SK-N-SH (cell line): ENCODE measurements at regions not wholly inside any gene's neighbourhood (a gene's known extent, or its start where the extent isn't known, plus 50 kb on each side); places are given as distances from the start of the nearest gene placed in this dataset.
A peak's percentile ranks its signal among the peaks of the same experiment; 100 is the strongest.

Experiments used
- CTCF ChIA-PET: fragments of 300-600, 350-600 bp; formaldehyde crosslinking; extraction: SDS; loops from one replicate; lab custom pipeline; 2021; lab: Yijun Ruan, JAX
- POLR2A ChIA-PET: fragments of 350-600 bp; sonication (Branson Sonifier 250); formaldehyde crosslinking; extraction: SDS; loops from one replicate; lab custom pipeline; 2020; ENCODE audit warnings: antibody characterized with exemption, inconsistent platforms; lab: Yijun Ruan, JAX
- DNase-seq: peaks from one replicate; pipeline ENCODE4 v3.0.0; 2012
- H2AFZ ChIP-seq: fragments of 200-600 bp; sonication (generic); 2 replicates; pipeline ENCODE4 v1.8.1; 2016; ENCODE audit warnings: antibody characterized with exemption, mild to moderate bottlenecking, low read depth
- H3F3A ChIP-seq: fragments of 200-600 bp; sonication (generic); replicated peaks from 2 replicates; pipeline ENCODE3; 2016; ENCODE audit warnings: antibody characterized with exemption, mild to moderate bottlenecking; ENCODE audit not compliant: insufficient read depth
- H3K27ac ChIP-seq, 2 experiments: fragments of 200-500 bp in 1 of 2; fragments of 200-600 bp in 1 of 2; sonication (Bioruptor generic) in 1 of 2; sonication (generic), shearing (Covaris generic) in 1 of 2; 2 replicates each; pipeline versions ENCODE4 v1.5.1 to v1.6.1; 2014 to 2016; ENCODE audit warnings: low read depth in 2 of 2, inconsistent platforms in 1 of 2, low read length in 1 of 2, mild to moderate bottlenecking in 1 of 2, mixed read lengths in 1 of 2
- H3K27me3 ChIP-seq: fragments of 200-600 bp; sonication (generic), shearing (Covaris generic); 2 replicates; pipeline ENCODE4 v1.6.1; 2016; ENCODE audit warnings: mixed run types; ENCODE audit not compliant: insufficient read depth
- H3K36me3 ChIP-seq, 2 experiments: fragments of 200-500 bp in 1 of 2; fragments of 200-600 bp in 1 of 2; sonication (Bioruptor generic) in 1 of 2; sonication (generic) in 1 of 2; replicated peaks in 1 of 2; 2 replicates each; pipeline versions ENCODE3 to v1.5.1; 2014 to 2016; ENCODE audit warnings: low read length in 1 of 2, mild to moderate bottlenecking in 1 of 2; ENCODE audit not compliant: insufficient read depth in 2 of 2, control insufficient read depth in 1 of 2
- H3K4me1 ChIP-seq, 2 experiments: fragments of 200-500 bp in 1 of 2; fragments of 200-600 bp in 1 of 2; sonication (Bioruptor generic) in 1 of 2; sonication (generic), shearing (Covaris generic) in 1 of 2; 2 replicates each; pipeline versions ENCODE4 v1.5.1 to v1.6.1; 2014 to 2016; ENCODE audit warnings: low read depth in 1 of 2, low read length in 1 of 2, mixed run types in 1 of 2; ENCODE audit not compliant: insufficient read depth in 2 of 2, control insufficient read depth in 1 of 2
- H3K4me2 ChIP-seq: fragments of 200-600 bp; sonication (generic), shearing (Covaris generic); 2 replicates; pipeline ENCODE4 v1.6.1; 2017; ENCODE audit warnings: mixed run types
- H3K4me3 ChIP-seq, 2 experiments: fragments of 200-500 bp in 1 of 2; fragments of 200-600 bp in 1 of 2; sonication (Bioruptor generic) in 1 of 2; sonication (generic), shearing (Covaris generic) in 1 of 2; 2 replicates each; pipeline versions ENCODE4 v1.5.1 to v1.8.1; 2014 to 2016; ENCODE audit warnings: low read depth in 2 of 2, inconsistent platforms in 1 of 2, low read length in 1 of 2, mild to moderate bottlenecking in 1 of 2, mixed read lengths in 1 of 2, moderate library complexity in 1 of 2
- H3K79me2 ChIP-seq: fragments of 200-600 bp; sonication (generic); 2 replicates; pipeline ENCODE4 v1.8.1; 2017; ENCODE audit warnings: mild to moderate bottlenecking; ENCODE audit not compliant: insufficient read depth
- H3K9ac ChIP-seq: fragments of 200-600 bp; sonication (generic); 2 replicates; pipeline ENCODE4 v1.6.1; 2017; ENCODE audit warnings: mixed run types
- H3K9me2 ChIP-seq: fragments of 200-600 bp; sonication (generic); 2 replicates; pipeline ENCODE4 v1.6.1; 2017; ENCODE audit warnings: mixed run types
- H3K9me3 ChIP-seq: fragments of 200-600 bp; sonication (generic); 2 replicates; pipeline ENCODE4 v1.6.1; 2017; ENCODE audit warnings: mixed run types, mild to moderate bottlenecking, moderate library complexity
- H4K20me1 ChIP-seq: fragments of 200-600 bp; sonication (generic); 2 replicates; pipeline ENCODE4 v1.6.1; 2017; ENCODE audit warnings: mild to moderate bottlenecking, mixed run types; ENCODE audit not compliant: insufficient read depth
- FOXM1 ChIP-seq: IDR thresholded peaks from 2 replicates; pipeline ENCODE4 v1.4.0; 2012; ENCODE audit warnings: low read depth, mild to moderate bottlenecking
- GATA2 ChIP-seq: sonication (generic); formaldehyde crosslinking; IDR thresholded peaks from 2 replicates; pipeline ENCODE4 v1.5.0; 2020; ENCODE audit warnings: mild to moderate bottlenecking, missing genetic modification reagents
- MXI1 ChIP-seq: IDR thresholded peaks from 2 replicates; pipeline ENCODE4 v1.6.1; 2012; ENCODE audit warnings: mild to moderate bottlenecking, low read depth, low read length, improper control_type of control experiment
- PBX3 ChIP-seq: IDR thresholded peaks from 2 replicates; pipeline ENCODE4; 2012
- RAD21 ChIP-seq: IDR thresholded peaks from 2 replicates; pipeline ENCODE4 v1.6.1; 2012; ENCODE audit warnings: mild to moderate bottlenecking, low read length
- REST ChIP-seq: IDR thresholded peaks from 2 replicates; pipeline ENCODE4 v1.6.1; 2012; ENCODE audit warnings: mild to moderate bottlenecking, low read depth, low read length, moderate library complexity
- WGBS: methylation state at CpG from one replicate; pipeline ENCODE4 v1.1.6; 2017; ENCODE audit warnings: low lambda C conversion rate; 5-methylcytosine and 5-hydroxymethylcytosine counted together
- TF ChIP-seq, protein P1 (sequence below): IDR thresholded peaks from 2 replicates; pipeline ENCODE4 v1.4.0; 2012; ENCODE audit warnings: low read depth, borderline replicate concordance

- Histone ChIP-seq H3K9me2 (no peaks in the 10 kb centered on the region), H3K4me3 (no peak overlapping the region), H3K27me3 (no peaks in the 10 kb centered on the region), H3K36me3 (no peaks in the 10 kb centered on the region), H3F3A (no peaks in the 10 kb centered on the region), H3K9ac (no peak overlapping the region), H3K4me2 (no peak overlapping the region), H3K4me1 (no peaks in the 10 kb centered on the region), H4K20me1 (no peaks in the 10 kb centered on the region), H3K27ac (no peak overlapping the region), H2AFZ (no peak overlapping the region), H3K9me3 (no peaks in the 10 kb centered on the region), H3K79me2 (no peaks in the 10 kb centered on the region)
- POLR2A ChIA-PET: no interaction called here
- 12% methylated on average over 5 of the region's 5 CpGs for whole genome bisulfite sequencing
- TF ChIP-seq REST (peak; percentile 33; the same call in 1 of the 2 replicates), RAD21 (no peak)
- DNase-seq: no peak
- CTCF ChIA-PET: no interaction called here
Observed at GRCh38 chr16:7013990-7014389, 318.7 kb upstream of the RBFOX1 start.

DNA sequence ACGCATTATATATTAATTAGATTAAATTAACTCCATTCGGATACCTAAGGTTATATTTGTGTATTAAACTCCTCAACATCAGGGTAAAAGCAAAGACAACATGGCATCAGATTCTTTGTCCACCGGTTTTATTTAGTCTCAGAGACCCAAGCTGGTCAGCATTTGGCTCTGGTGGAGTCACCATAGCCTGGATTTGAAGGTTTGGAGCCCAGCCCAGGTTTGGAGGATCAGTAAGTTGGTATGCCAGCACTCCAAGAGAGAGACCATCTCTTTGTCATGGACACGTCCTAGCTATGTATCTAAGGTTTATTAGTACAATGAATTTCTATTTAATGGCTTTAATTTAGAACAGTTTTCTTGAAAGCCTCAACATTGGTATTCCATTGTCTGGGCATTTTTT lies 328.4 kb upstream of the RBFOX1 start:
- WGBS: 12% methylated on average over 4 of the region's 4 CpGs

More for the DNA sequence above, 328.4 kb upstream of the RBFOX1 start:
- Histone ChIP-seq H3K9me2 (no peaks in the 10 kb centered on the region), H4K20me1 (no peaks in the 10 kb centered on the region), H3K4me1 (no peaks in the 10 kb centered on the region), H3K4me2 (no peak overlapping the region), H3K9me3 (no peaks in the 10 kb centered on the region), H3K27ac (no peak overlapping the region), H2AFZ (no peak overlapping the region), H3F3A (no peaks in the 10 kb centered on the region), H3K79me2 (no peaks in the 10 kb centered on the region), H3K27me3 (no peaks in the 10 kb centered on the region), H3K4me3 (no peak overlapping the region), H3K9ac (no peak overlapping the region), H3K36me3 (no peaks in the 10 kb centered on the region)
- CTCF ChIA-PET: no interaction called here
- no peak for DNase-seq
- TF ChIP-seq, protein P1, sequence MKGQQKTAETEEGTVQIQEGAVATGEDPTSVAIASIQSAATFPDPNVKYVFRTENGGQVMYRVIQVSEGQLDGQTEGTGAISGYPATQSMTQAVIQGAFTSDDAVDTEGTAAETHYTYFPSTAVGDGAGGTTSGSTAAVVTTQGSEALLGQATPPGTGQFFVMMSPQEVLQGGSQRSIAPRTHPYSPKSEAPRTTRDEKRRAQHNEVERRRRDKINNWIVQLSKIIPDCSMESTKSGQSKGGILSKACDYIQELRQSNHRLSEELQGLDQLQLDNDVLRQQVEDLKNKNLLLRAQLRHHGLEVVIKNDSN: no peak
- no peak for TF ChIP-seq FOXM1
- TF ChIP-seq MXI1: no peak
- no peak for TF ChIP-seq PBX3
- TF ChIP-seq GATA2 (CRISPR knock-in tag): no peak
- POLR2A ChIA-PET: no interaction called here
